ENCODE measurements at regions not wholly inside any gene's neighbourhood (a gene's known extent, or its start where the extent isn't known, plus 50 kb on each side); places are given as distances from the start of the nearest gene placed in this dataset.
"Not testable (repeated sequence)": the region's sequence is repeated elsewhere in the genome, so short reads cannot be mapped to it uniquely, and the experiment has no call there.

- H3K36me3 ChIP-seq (ENCODE audit: control insufficient read depth in 1 of 2, insufficient read depth in 2 of 2, low read length in 2 of 2) = no peaks in the 10 kb centered on the region
- H3K9me2 ChIP-seq (ENCODE audit: insufficient read depth) = no peaks in the 10 kb centered on the region
- H4K20me1 ChIP-seq (ENCODE audit: insufficient read depth) = no peaks in the 10 kb centered on the region
- H3K27ac ChIP-seq (ENCODE audit: low read depth, low read length) = no peak overlapping the region
- H3K79me2 ChIP-seq (ENCODE audit: insufficient read depth, low read length) = no peaks in the 10 kb centered on the region
- no peak for TF ChIP-seq ELF1 (IDR thresholded peaks at IDR 0.05; ENCODE audit: borderline replicate concordance, low read depth)
- TF ChIP-seq YY1 (IDR thresholded peaks at IDR 0.05; ENCODE audit: extremely low read depth, insufficient replicate concordance, low read depth, low read length) = no peak
- no peak for TF ChIP-seq SIN3A (IDR thresholded peaks at IDR 0.05; ENCODE audit: low read depth)
- no peak for TF ChIP-seq ZNF274 (IDR thresholded peaks at IDR 0.05; ENCODE audit: low read depth, low read length)
- no peak for TF ChIP-seq REST (IDR thresholded peaks at IDR 0.05; ENCODE audit: low read depth)
- no peak for TF ChIP-seq SRF (IDR thresholded peaks at IDR 0.05; ENCODE audit: low read depth)
- TF ChIP-seq ZFX (IDR thresholded peaks at IDR 0.05) = no peak
- TF ChIP-seq FOSL1 (IDR thresholded peaks at IDR 0.05; ENCODE audit: low read depth) = no peak
- TF ChIP-seq ATF3 (IDR thresholded peaks at IDR 0.05) = no peak
- TF ChIP-seq EZH2phosphoT487 (IDR thresholded peaks at IDR 0.05; ENCODE audit: borderline replicate concordance) = no peak
- TF ChIP-seq POLR2A (IDR thresholded peaks at IDR 0.05; ENCODE audit: borderline replicate concordance, extremely low read depth, insufficient read depth, insufficient read length) = no peak
- H3K4me3 ChIP-seq (replicated peaks in 1 of 2; ENCODE audit: low read depth in 1 of 2, low read length in 2 of 2) = no peak overlapping the region
- ChIA-PET RAD21 (ENCODE audit: low non-redundant PET in 1 of 2, low total read pairs in 2 of 2, uncharacterized antibody in 2 of 2, unreplicated experiment in 2 of 2) (no interaction called here), POLR2A (no interaction called here), CTCF (no interaction called here)
- intact Hi-C loops (cut with micrococcal nuclease) = no loop called here
- no TSS peak for BruUV-seq (replicated peaks)
- H3K4me1 ChIP-seq (ENCODE audit: control insufficient read depth in 1 of 2, insufficient read depth in 2 of 2, low read length in 2 of 2) = no peaks in the 10 kb centered on the region
- DNase-seq (ENCODE audit: low read depth, low spot score) (no peak), ATAC-seq (peak; percentile 65)
- no peak overlapping the region for H3K9ac ChIP-seq (ENCODE audit: low read length)
- no peak overlapping the region for H3K4me2 ChIP-seq (ENCODE audit: low read length)
- no peak overlapping the region for H2AFZ ChIP-seq (ENCODE audit: low read depth, low read length, poor library complexity, severe bottlenecking)
- no peaks in the 10 kb centered on the region for H3K9me3 ChIP-seq (ENCODE audit: control insufficient read depth in 1 of 2, insufficient read depth in 1 of 2, low read depth in 1 of 2, low read length in 2 of 2)
- peaks cover 9% of the 10 kb centered on the region; the same call in 1 of the 2 replicates for H3K27me3 ChIP-seq (ENCODE audit: insufficient read depth, low read length)
Measured at GRCh38 chr7:45311597-45311996, 154.0 kb downstream of the RAMP3 start.

GRCh38 chr7:45315512-45315911 is 157.9 kb downstream of the RAMP3 start:
- H3K9ac ChIP-seq (ENCODE audit: low read length); RAD21 ChIA-PET (ENCODE audit: low non-redundant PET in 1 of 2, low total read pairs in 2 of 2, uncharacterized antibody in 2 of 2, unreplicated experiment in 2 of 2); ATAC-seq; H3K4me1 ChIP-seq (ENCODE audit: control insufficient read depth in 1 of 2, insufficient read depth in 2 of 2, low read length in 2 of 2); intact Hi-C loops (cut with micrococcal nuclease); POLR2A ChIA-PET; H3K27me3 ChIP-seq (ENCODE audit: insufficient read depth, low read length); H4K20me1 ChIP-seq (ENCODE audit: insufficient read depth); H3K79me2 ChIP-seq (ENCODE audit: insufficient read depth, low read length); H3K9me3 ChIP-seq (ENCODE audit: control insufficient read depth in 1 of 2, insufficient read depth in 1 of 2, low read depth in 1 of 2, low read length in 2 of 2); BruUV-seq (replicated peaks); H3K9me2 ChIP-seq (ENCODE audit: insufficient read depth); CTCF ChIA-PET; DNase-seq (ENCODE audit: low read depth, low spot score); H3K36me3 ChIP-seq (ENCODE audit: control insufficient read depth in 1 of 2, insufficient read depth in 2 of 2, low read length in 2 of 2); H3K4me3 ChIP-seq (replicated peaks in 1 of 2; ENCODE audit: low read depth in 1 of 2, low read length in 2 of 2); H3K27ac ChIP-seq (ENCODE audit: low read depth, low read length); H2AFZ ChIP-seq (ENCODE audit: low read depth, low read length, poor library complexity, severe bottlenecking); H3K4me2 ChIP-seq (ENCODE audit: low read length): not testable (repeated sequence)

Measured in HCT116 (cell line).